CD14-positive monocyte (primary cell): ENCODE measurements at regions not wholly inside any gene's neighbourhood (a gene's known extent, or its start where the extent isn't known, plus 50 kb on each side); places are given as distances from the start of the nearest gene placed in this dataset.
A peak's percentile ranks its signal among the peaks of the same experiment; 100 is the strongest.

Experiments used
- DNase-seq, 3 donors: peaks; one replicate each; pipeline ENCODE4 v3.0.0-alpha.2; 2011 to 2022
- H2AFZ ChIP-seq: 2 replicates; pipeline ENCODE4 v1.6.0; 2012; ENCODE audit warnings: mild to moderate bottlenecking, low read depth, low read length, inconsistent platforms; ENCODE audit not compliant: insufficient read depth, poor library complexity, severe bottlenecking
- H3K27ac ChIP-seq, 2 donors: 1 replicate in 1 of 2; 2 replicates in 1 of 2; pipeline ENCODE4 v1.5.1; 2012 to 2013; ENCODE audit warnings: low read length in 2 of 2, control low read depth in 1 of 2, inconsistent platforms in 1 of 2, low read depth in 1 of 2, mild to moderate bottlenecking in 1 of 2
- H3K27me3 ChIP-seq, 2 donors: one replicate each; pipeline versions ENCODE4 v1.6.0 to v1.6.1; 2011 to 2013; ENCODE audit warnings: low read length in 2 of 2; ENCODE audit not compliant: control insufficient read depth in 2 of 2, insufficient read depth in 2 of 2
- H3K36me3 ChIP-seq, 2 donors: replicated peaks in 1 of 2; 1 replicate in 1 of 2; 2 replicates in 1 of 2; pipeline versions ENCODE4 v1.5.1 to v1.6.1; 2012 to 2013; ENCODE audit warnings: low read length in 2 of 2, control low read depth in 1 of 2, inconsistent platforms in 1 of 2, mild to moderate bottlenecking in 1 of 2; ENCODE audit not compliant: insufficient read depth in 2 of 2, control insufficient read depth in 1 of 2
- H3K4me1 ChIP-seq, 2 donors: 1 replicate in 1 of 2; 2 replicates in 1 of 2; pipeline versions ENCODE4 v1.5.1 to v1.6.1; 2012 to 2013; ENCODE audit warnings: low read length in 2 of 2, control low read depth in 1 of 2, inconsistent platforms in 1 of 2, mild to moderate bottlenecking in 1 of 2, moderate library complexity in 1 of 2; ENCODE audit not compliant: insufficient read depth in 2 of 2, control insufficient read depth in 1 of 2
- H3K4me2 ChIP-seq: replicated peaks from 2 replicates; pipeline ENCODE3; 2012; ENCODE audit warnings: low read length, moderate library complexity, mild to moderate bottlenecking; ENCODE audit not compliant: poor library complexity, severe bottlenecking; ENCODE audit errors: extremely low read depth
- H3K4me3 ChIP-seq, 3 experiments: fragments of 200-600 bp in 1 of 3; sonication (generic) in 1 of 3; replicated peaks in 1 of 3; 1 replicate in 2 of 3; 2 replicates in 1 of 3; pipeline ENCODE4 v1.5.1; 2011 to 2013; ENCODE audit warnings: low read length in 3 of 3, mild to moderate bottlenecking in 3 of 3, control low read depth in 2 of 3, low read depth in 2 of 3, inconsistent platforms in 1 of 3, moderate library complexity in 1 of 3
- H3K79me2 ChIP-seq: 2 replicates; pipeline ENCODE4 v1.6.0; 2012; ENCODE audit warnings: mild to moderate bottlenecking, control low read depth, inconsistent platforms, low read length, moderate library complexity; ENCODE audit not compliant: insufficient read depth
- H3K9ac ChIP-seq: 2 replicates; pipeline ENCODE4 v1.6.0; 2017; ENCODE audit warnings: low read length, mild to moderate bottlenecking; ENCODE audit not compliant: insufficient read depth, poor library complexity, severe bottlenecking
- H3K9me3 ChIP-seq, 2 donors: replicated peaks in 1 of 2; 1 replicate in 1 of 2; 2 replicates in 1 of 2; pipeline versions ENCODE4 v1.5.1 to v1.6.1; 2012 to 2013; ENCODE audit warnings: low read length in 2 of 2, control low read depth in 1 of 2; ENCODE audit not compliant: control insufficient read depth in 1 of 2, insufficient read depth in 1 of 2
- H4K20me1 ChIP-seq: 2 replicates; pipeline ENCODE4 v1.6.0; 2012; ENCODE audit warnings: mild to moderate bottlenecking, low read length, control low read depth, moderate library complexity; ENCODE audit not compliant: insufficient read depth
- H3K27ac Mint-ChIP-seq, 7 donors: one replicate each; pipeline ENCODE4 v1.8.0; 2020; ENCODE audit warnings: mild to moderate bottlenecking in 7 of 7, mixed read lengths in 7 of 7, moderate library complexity in 6 of 7, inconsistent platforms in 2 of 7
- H3K27me3 Mint-ChIP-seq, 3 donors: one replicate each; pipeline ENCODE4 v1.8.0; 2021 to 2022; ENCODE audit warnings: low read depth in 3 of 3, mild to moderate bottlenecking in 3 of 3, mixed read lengths in 3 of 3, moderate library complexity in 3 of 3, inconsistent platforms in 1 of 3
- H3K36me3 Mint-ChIP-seq, 2 donors: one replicate each; pipeline ENCODE4 v1.8.0; 2020; ENCODE audit warnings: mixed read lengths in 2 of 2, inconsistent platforms in 1 of 2, mild to moderate bottlenecking in 1 of 2
- H3K4me1 Mint-ChIP-seq: one replicate; pipeline ENCODE4 v1.8.0; 2020; ENCODE audit warnings: mild to moderate bottlenecking, mixed read lengths
- H3K4me3 Mint-ChIP-seq, 2 donors: one replicate each; pipeline ENCODE4 v1.8.0; 2020; ENCODE audit warnings: mild to moderate bottlenecking in 2 of 2, mixed read lengths in 2 of 2, moderate library complexity in 1 of 2
- H3K9me3 Mint-ChIP-seq, 7 donors: one replicate each; pipeline ENCODE4 v1.8.0; 2020 to 2022; ENCODE audit warnings: mixed read lengths in 7 of 7, mild to moderate bottlenecking in 6 of 7, moderate library complexity in 6 of 7, inconsistent platforms in 2 of 7
- WGBS: methylation state at CpG from one replicate; pipeline ENCODE4 v1.1.5; 2013; ENCODE audit warnings: missing lambda C conversion rate; ENCODE audit not compliant: insufficient coverage; 5-methylcytosine and 5-hydroxymethylcytosine counted together
- intact Hi-C, 2 donors: fragments of 100-400 bp; cut with micrococcal nuclease; formaldehyde crosslinking; loops; one replicate each; pipeline versions ENCODE4 v1.15.0 to v1.15.1; 2023
- TF ChIP-seq, protein P1 (sequence below): fragments of 200-600 bp; IDR thresholded peaks from one replicate; pipeline ENCODE4 v1.8.0; 2022; ENCODE audit warnings: antibody characterized with exemption, mild to moderate bottlenecking

- Mint-ChIP-seq H3K27ac (peak overlapping the region; percentile 93 to 98 (median 97)), H3K27me3 (peaks cover 0 to 3% (median 0%) of the 10 kb centered on the region in 3 donors), H3K4me3 (no peak overlapping the region), H3K36me3 (peaks cover 15 to 16% of the 10 kb centered on the region in 2 donors), H3K9me3 (peaks cover 0 to 2% (median 0%) of the 10 kb centered on the region in 7 donors), H3K4me1 (peaks cover 75% of the 10 kb centered on the region)
- TF ChIP-seq, protein P1, sequence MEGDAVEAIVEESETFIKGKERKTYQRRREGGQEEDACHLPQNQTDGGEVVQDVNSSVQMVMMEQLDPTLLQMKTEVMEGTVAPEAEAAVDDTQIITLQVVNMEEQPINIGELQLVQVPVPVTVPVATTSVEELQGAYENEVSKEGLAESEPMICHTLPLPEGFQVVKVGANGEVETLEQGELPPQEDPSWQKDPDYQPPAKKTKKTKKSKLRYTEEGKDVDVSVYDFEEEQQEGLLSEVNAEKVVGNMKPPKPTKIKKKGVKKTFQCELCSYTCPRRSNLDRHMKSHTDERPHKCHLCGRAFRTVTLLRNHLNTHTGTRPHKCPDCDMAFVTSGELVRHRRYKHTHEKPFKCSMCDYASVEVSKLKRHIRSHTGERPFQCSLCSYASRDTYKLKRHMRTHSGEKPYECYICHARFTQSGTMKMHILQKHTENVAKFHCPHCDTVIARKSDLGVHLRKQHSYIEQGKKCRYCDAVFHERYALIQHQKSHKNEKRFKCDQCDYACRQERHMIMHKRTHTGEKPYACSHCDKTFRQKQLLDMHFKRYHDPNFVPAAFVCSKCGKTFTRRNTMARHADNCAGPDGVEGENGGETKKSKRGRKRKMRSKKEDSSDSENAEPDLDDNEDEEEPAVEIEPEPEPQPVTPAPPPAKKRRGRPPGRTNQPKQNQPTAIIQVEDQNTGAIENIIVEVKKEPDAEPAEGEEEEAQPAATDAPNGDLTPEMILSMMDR, result no peak
- no peaks in the 10 kb centered on the region for H3K36me3 ChIP-seq
- peak overlapping the region; percentile 17 for H2AFZ ChIP-seq
- no peaks in the 10 kb centered on the region for H3K27me3 ChIP-seq
- WGBS, result 97% methylated on average over 5 of the region's 10 CpGs
- H4K20me1 ChIP-seq, result no peaks in the 10 kb centered on the region
- no peak overlapping the region for H3K4me3 ChIP-seq
- intact Hi-C loops, result loop anchor here (5.0 kb wide), 2 partner anchors 225 to 270 kb away; no protein-coding TSS in a partner anchor
- no peaks in the 10 kb centered on the region for H3K9me3 ChIP-seq
- H3K79me2 ChIP-seq, result peaks cover 42% of the 10 kb centered on the region
- no peak for DNase-seq
- H3K4me2 ChIP-seq, result no peak overlapping the region
- H3K4me1 ChIP-seq, result peaks cover 72 to 83% of the 10 kb centered on the region in 2 donors
- no peak overlapping the region for H3K9ac ChIP-seq
- H3K27ac ChIP-seq, result peak overlapping the region; percentile 10 to 93
Measured at GRCh38 chr15:31217566-31218270, 108.9 kb upstream of the KLF13 start.

DNA sequence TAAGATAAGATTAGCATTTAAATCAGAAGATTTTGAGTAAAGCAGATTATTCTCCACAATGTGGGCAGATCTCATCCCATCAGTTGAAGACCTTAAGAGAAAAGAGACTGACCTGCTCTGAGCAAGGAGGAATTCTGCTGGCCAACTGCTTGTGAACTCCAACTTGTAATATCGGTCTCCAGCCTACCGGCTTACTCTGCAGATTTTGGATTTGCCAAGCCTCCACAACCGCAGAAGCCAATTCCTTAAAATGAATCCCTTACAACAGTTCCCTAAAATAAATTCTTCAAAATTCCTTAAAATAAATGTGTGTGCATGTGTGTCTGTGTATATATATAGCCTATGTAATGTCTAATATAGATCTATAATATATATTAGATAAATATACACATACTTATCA, 107.4 kb upstream of the KLF13 start:
- Histone ChIP-seq H3K79me2 (peaks cover 35% of the 10 kb centered on the region), H3K4me2 (no peak overlapping the region), H3K27me3 (no peaks in the 10 kb centered on the region), H4K20me1 (no peaks in the 10 kb centered on the region), H3K27ac (no peak overlapping the region), H3K36me3 (no peaks in the 10 kb centered on the region), H3K9ac (no peak overlapping the region), H3K4me1 (peaks cover 72 to 83% of the 10 kb centered on the region in 2 donors), H3K4me3 (no peak overlapping the region), H2AFZ (no peak overlapping the region), H3K9me3 (no peaks in the 10 kb centered on the region)
- WGBS, result no CpG with 5 or more reads among the region's 3 CpGs
- peaks cover 0 to 2% (median 0%) of the 10 kb centered on the region in 7 donors for H3K9me3 Mint-ChIP-seq
- no peak overlapping the region for H3K4me3 Mint-ChIP-seq
- peaks cover 0 to 3% (median 0%) of the 10 kb centered on the region in 3 donors for H3K27me3 Mint-ChIP-seq
- H3K4me1 Mint-ChIP-seq, result peaks cover 75% of the 10 kb centered on the region
- no peak for DNase-seq
- H3K27ac Mint-ChIP-seq, result peak overlapping the region in 1 of 7 donors; percentile 68
- intact Hi-C loops, result loop anchor here (5.0 kb wide), 2 partner anchors 223 to 268 kb away; no protein-coding TSS in a partner anchor
- peaks cover 15 to 16% of the 10 kb centered on the region in 2 donors for H3K36me3 Mint-ChIP-seq
- TF ChIP-seq, protein P1, result no peak
